GM21576 (cell line): ENCODE measurements at regions not wholly inside any gene's neighbourhood (a gene's known extent, or its start where the extent isn't known, plus 50 kb on each side); places are given as distances from the start of the nearest gene placed in this dataset.

Source experiments
- ATAC-seq: cut with Tn5 transposase; IDR thresholded peaks from one replicate; pipeline ENCODE4 v1.9.1; 2021; ENCODE audit warnings: mild to moderate bottlenecking, moderate library complexity; ENCODE audit not compliant: unreplicated experiment

GRCh38 chr14:85291731-85292130 is 238.2 kb upstream of the FLRT2 start:
- no peak for ATAC-seq

GRCh38 chr14:85293612-85294234 is 236.2 kb upstream of the FLRT2 start:
- no peak for ATAC-seq

- ATAC-seq: no peak
Observed at GRCh38 chr14:85295318-85295717, 234.6 kb upstream of the FLRT2 start.

- ATAC-seq: no peak
Observed at GRCh38 chr14:85296456-85297210, 233.3 kb upstream of the FLRT2 start.

- no peak for ATAC-seq
Observed at GRCh38 chr14:85300107-85300506, 229.8 kb upstream of the FLRT2 start.

GRCh38 chr14:85301506-85301905 is 228.4 kb upstream of the FLRT2 start:
- ATAC-seq: no peak

GRCh38 chr14:85306024-85306423 is 223.9 kb upstream of the FLRT2 start:
- ATAC-seq: no peak

GRCh38 chr14:85308531-85309300 is 221.2 kb upstream of the FLRT2 start:
- no peak for ATAC-seq

- no peak for ATAC-seq
Observed at GRCh38 chr14:85310491-85311272, 219.3 kb upstream of the FLRT2 start.

GRCh38 chr14:85313560-85314207 is 216.3 kb upstream of the FLRT2 start:
- no peak for ATAC-seq

GRCh38 chr14:85315290-85315689 is 214.7 kb upstream of the FLRT2 start:
- no peak for ATAC-seq

- ATAC-seq: no peak
Observed at GRCh38 chr14:85315733-85316290, 214.1 kb upstream of the FLRT2 start.

GRCh38 chr14:85316701-85317410 is 213.1 kb upstream of the FLRT2 start:
- ATAC-seq: no peak

- ATAC-seq: no peak
Observed at GRCh38 chr14:85317491-85318021, 212.4 kb upstream of the FLRT2 start.

- no peak for ATAC-seq
Observed at GRCh38 chr14:85319101-85319500, 210.8 kb upstream of the FLRT2 start.

GRCh38 chr14:85319998-85320630 is 209.8 kb upstream of the FLRT2 start:
- ATAC-seq: no peak

- no peak for ATAC-seq
Observed at GRCh38 chr14:85325134-85326017, 204.6 kb upstream of the FLRT2 start.

- ATAC-seq: no peak
Observed at GRCh38 chr14:85332401-85332800, 197.5 kb upstream of the FLRT2 start.
